Adrenal gland (tissue), 9 donors: ENCODE measurements at regions not wholly inside any gene's neighbourhood (a gene's known extent, or its start where the extent isn't known, plus 50 kb on each side); places are given as distances from the start of the nearest gene placed in this dataset.

Experiments used
- DNase-seq, 7 donors: peaks; one replicate each; pipeline ENCODE4 v3.0.0-alpha.2; 2019 to 2020
- H3K27ac ChIP-seq, 5 donors: fragments of 200-600 bp; sonication (generic) in 4 of 5; 1 replicate in 3 of 5; 2 replicates in 2 of 5; pipeline versions ENCODE4 v1.5.1 to v1.8.0; 2016 to 2020; ENCODE audit warnings: mild to moderate bottlenecking in 1 of 5
- H3K27me3 ChIP-seq: fragments of 200-600 bp; 2 replicates; pipeline ENCODE4 v1.8.0; 2021
- H3K36me3 ChIP-seq, 2 donors: fragments of 200-600 bp; replicated peaks in 1 of 2; 1 replicate in 1 of 2; 2 replicates in 1 of 2; pipeline versions ENCODE4 v1.5.1 to v1.8.0; 2018 to 2022
- H3K4me1 ChIP-seq, 2 donors: fragments of 200-600 bp; replicated peaks in 1 of 2; 1 replicate in 1 of 2; 2 replicates in 1 of 2; pipeline versions ENCODE4 v1.5.1 to v1.8.0; 2018 to 2021
- H3K4me3 ChIP-seq, 4 donors: fragments of 200-600 bp; sonication (generic) in 3 of 4; one replicate each; pipeline ENCODE4 v1.5.1; 2016 to 2018
- H3K9me3 ChIP-seq, 3 donors: fragments of 200-600 bp; sonication (generic) in 1 of 3; replicated peaks in 1 of 3; 1 replicate in 2 of 3; 2 replicates in 1 of 3; pipeline versions ENCODE4 v1.5.1 to v1.8.0; 2016 to 2021
- CTCF ChIP-seq, 6 experiments: fragments of 450-650 bp in 4 of 6; fragments of 200-600 bp in 2 of 6; sonication (generic) in 1 of 6; IDR thresholded peaks; 1 replicate in 5 of 6; 2 replicates in 1 of 6; pipeline versions ENCODE4 v1.5.1 to v1.8.0; 2016 to 2021; ENCODE audit warnings: antibody characterized with exemption in 6 of 6, mild to moderate bottlenecking in 2 of 6, moderate library complexity in 1 of 6
- POLR2A ChIP-seq, 2 donors: fragments of 450-650 bp; IDR thresholded peaks; one replicate each; pipeline ENCODE4 v1.6.1; 2017; ENCODE audit warnings: antibody characterized with exemption in 2 of 2, mild to moderate bottlenecking in 2 of 2, moderate library complexity in 1 of 2
- WGBS, 4 donors: extraction: QIAGEN DNeasy Blood & Tissue Kit in 2 of 4; methylation state at CpG; one replicate each; pipeline versions ENCODE4 v1.1.5 to v1.1.7; 2013 to 2017; 5-methylcytosine and 5-hydroxymethylcytosine counted together
- intact Hi-C, 2 donors: fragments of 100-400 bp; cut with DNase I; formaldehyde crosslinking; loops; one replicate each; pipeline versions ENCODE4 v1.14.1 to v1.15.0; 2022 to 2023
- donor health status: healthy with polysubstance abuse.
- donor health status: Bipolar disorder and iron deficiency.
- donor health status: DM: yes; HTN: yes; CAD: no.
- donor health status: DM: no; HTN: no; CAD: no.
- donor health status: DM: no; HTN: no; CAD: no.

GRCh38 chrX:120727452-120727851 is 97.6 kb upstream of the C1GALT1C1 start:
- Histone ChIP-seq H3K9me3 (no peaks in the 10 kb centered on the region), H3K27ac (no peak overlapping the region), H3K36me3 (no peaks in the 10 kb centered on the region), H3K4me1 (no peaks in the 10 kb centered on the region), H3K27me3 (no peaks in the 10 kb centered on the region), H3K4me3 (no peak overlapping the region)
- WGBS, 4 donors: 36 to 82% (median 69%) methylated on average over 2 of the region's 2 CpGs
- TF ChIP-seq CTCF (IDR thresholded peaks at IDR 0.05): no peak
- intact Hi-C loops: no loop called here
- no peak for DNase-seq

GRCh38 chrX:120726294-120726693 is 96.4 kb upstream of the C1GALT1C1 start:
- no peaks in the 10 kb centered on the region for H3K4me1 ChIP-seq
- H3K4me3 ChIP-seq: no peak overlapping the region
- TF ChIP-seq CTCF (IDR thresholded peaks at IDR 0.05) (no peak), POLR2A (IDR thresholded peaks at IDR 0.05) (no peak)
- no peaks in the 10 kb centered on the region for H3K27me3 ChIP-seq
- no peak for DNase-seq
- H3K36me3 ChIP-seq: no peaks in the 10 kb centered on the region
- H3K9me3 ChIP-seq: peaks cover 0 to 4% (median 0%) of the 10 kb centered on the region in 3 donors
- intact Hi-C loops: no loop called here
- H3K27ac ChIP-seq: no peak overlapping the region
- 56 to 73% (median 66%) methylated on average over 2 of the region's 2 CpGs for WGBS, 4 donors

- H3K4me3 ChIP-seq: no peak overlapping the region
- DNase-seq: peak in 1 of 7 donors; percentile 19
- no peak overlapping the region for H3K27ac ChIP-seq
- peaks cover 0 to 4% (median 0%) of the 10 kb centered on the region in 3 donors for H3K9me3 ChIP-seq
- intact Hi-C loops: no loop called here
- TF ChIP-seq CTCF (IDR thresholded peaks at IDR 0.05) (no peak), POLR2A (IDR thresholded peaks at IDR 0.05) (no peak)
- H3K27me3 ChIP-seq: no peaks in the 10 kb centered on the region
- H3K36me3 ChIP-seq: no peaks in the 10 kb centered on the region
- WGBS, 4 donors: 38 to 61% (median 46%) methylated on average over 1 of the region's 1 CpG
- H3K4me1 ChIP-seq: no peaks in the 10 kb centered on the region
Observed at GRCh38 chrX:120725874-120726273, 96.0 kb upstream of the C1GALT1C1 start.

GRCh38 chrX:120719622-120720021 is 89.8 kb upstream of the C1GALT1C1 start:
- no peaks in the 10 kb centered on the region for H3K27me3 ChIP-seq
- 56 to 100% (median 73%) methylated on average over 1 to 2 of the region's 2 CpGs for WGBS, 4 donors
- H3K9me3 ChIP-seq: peaks cover 0 to 4% (median 0%) of the 10 kb centered on the region in 3 donors
- no peak for DNase-seq
- no peak for TF ChIP-seq POLR2A (IDR thresholded peaks at IDR 0.05)
- no peak for TF ChIP-seq CTCF (IDR thresholded peaks at IDR 0.05)
- H3K4me3 ChIP-seq: no peak overlapping the region
- H3K27ac ChIP-seq: no peak overlapping the region
- intact Hi-C loops: no loop called here
- H3K4me1 ChIP-seq: no peaks in the 10 kb centered on the region
- no peaks in the 10 kb centered on the region for H3K36me3 ChIP-seq
